ENCODE measurements at regions not wholly inside any gene's neighbourhood (a gene's known extent, or its start where the extent isn't known, plus 50 kb on each side); places are given as distances from the start of the nearest gene placed in this dataset.

- no peak overlapping the region for H3K27ac ChIP-seq
- no peaks in the 10 kb centered on the region for H3F3A ChIP-seq (ENCODE audit: insufficient read depth, low read depth)
- H3K27me3 ChIP-seq (ENCODE audit: insufficient read depth, low read depth) = no peaks in the 10 kb centered on the region
- ChIA-PET POLR2A (ENCODE audit: unreplicated experiment) (no interaction called here), CTCF (interaction anchor here (0.6 kb wide), 1 partner anchor 86 kb away, joined by 5 read pairs; no protein-coding TSS in a partner anchor)
- no peak for DNase-seq
- H3K79me2 ChIP-seq (ENCODE audit: low read depth) = no peaks in the 10 kb centered on the region
- H3K4me3 ChIP-seq = no peak overlapping the region
- no peak overlapping the region for H3K4me2 ChIP-seq
- no peaks in the 10 kb centered on the region for H3K9me3 ChIP-seq (ENCODE audit: insufficient read depth, low read depth)
- H3K36me3 ChIP-seq (ENCODE audit: low read depth) = no peaks in the 10 kb centered on the region
- no peak overlapping the region for H2AFZ ChIP-seq
- intact Hi-C loops (cut with micrococcal nuclease; ENCODE audit: unreplicated experiment) = no loop called here
- BruUV-seq (replicated peaks) = no TSS peak
- 0 out of 2 replicates have a peak, but pooled peaks cover 26% of the 10 kb centered on the region for H4K20me1 ChIP-seq (ENCODE audit: insufficient read depth)
- TF ChIP-seq EZH2 (IDR thresholded peaks at IDR 0.05; ENCODE audit: low read depth) = no peak
- no peak for TF ChIP-seq CTCF (conservative IDR thresholded peaks at IDR 0.05)
- H3K9me2 ChIP-seq (ENCODE audit: insufficient read depth) = no peaks in the 10 kb centered on the region
- H3K4me1 ChIP-seq (replicated peaks; ENCODE audit: insufficient read depth) = no peaks in the 10 kb centered on the region
These were observed 141.9 kb downstream of the CTTN start for GRCh38 chr11:70540196-70540595.

- Histone ChIP-seq H3K27ac (no peak overlapping the region), H2AFZ (no peak overlapping the region), H3F3A (ENCODE audit: insufficient read depth, low read depth) (no peaks in the 10 kb centered on the region), H3K4me3 (no peak overlapping the region), H3K9me3 (ENCODE audit: insufficient read depth, low read depth) (no peaks in the 10 kb centered on the region), H3K27me3 (ENCODE audit: insufficient read depth, low read depth) (no peaks in the 10 kb centered on the region), H3K36me3 (ENCODE audit: low read depth) (no peaks in the 10 kb centered on the region), H3K4me2 (no peak overlapping the region), H4K20me1 (ENCODE audit: insufficient read depth) (0 out of 2 replicates have a peak, but pooled peaks cover 31% of the 10 kb centered on the region), H3K4me1 (replicated peaks; ENCODE audit: insufficient read depth) (no peaks in the 10 kb centered on the region), H3K9me2 (ENCODE audit: insufficient read depth) (no peaks in the 10 kb centered on the region), H3K79me2 (ENCODE audit: low read depth) (no peaks in the 10 kb centered on the region)
- ChIA-PET POLR2A (ENCODE audit: unreplicated experiment) (no interaction called here), CTCF (no interaction called here)
- BruUV-seq (replicated peaks) = no TSS peak
- no peak for DNase-seq
- intact Hi-C loops (cut with micrococcal nuclease; ENCODE audit: unreplicated experiment) = no loop called here
- TF ChIP-seq CTCF (conservative IDR thresholded peaks at IDR 0.05) = no peak
- TF ChIP-seq EZH2 (IDR thresholded peaks at IDR 0.05; ENCODE audit: low read depth) = no peak
These were observed 142.8 kb downstream of the CTTN start for GRCh38 chr11:70541176-70541575.

GRCh38 chr11:70541699-70542098 is 143.4 kb downstream of the CTTN start:
- Histone ChIP-seq H3K4me2 (no peak overlapping the region), H4K20me1 (ENCODE audit: insufficient read depth) (0 out of 2 replicates have a peak, but pooled peaks cover 31% of the 10 kb centered on the region), H2AFZ (no peak overlapping the region), H3K27ac (no peak overlapping the region), H3K36me3 (ENCODE audit: low read depth) (no peaks in the 10 kb centered on the region), H3K79me2 (ENCODE audit: low read depth) (no peaks in the 10 kb centered on the region), H3K4me1 (replicated peaks; ENCODE audit: insufficient read depth) (no peaks in the 10 kb centered on the region), H3K4me3 (no peak overlapping the region), H3K27me3 (ENCODE audit: insufficient read depth, low read depth) (no peaks in the 10 kb centered on the region), H3K9me2 (ENCODE audit: insufficient read depth) (no peaks in the 10 kb centered on the region), H3F3A (ENCODE audit: insufficient read depth, low read depth) (no peaks in the 10 kb centered on the region), H3K9me3 (ENCODE audit: insufficient read depth, low read depth) (no peaks in the 10 kb centered on the region)
- intact Hi-C loops (cut with micrococcal nuclease; ENCODE audit: unreplicated experiment) = no loop called here
- no peak for DNase-seq
- no TSS peak for BruUV-seq (replicated peaks)
- ChIA-PET POLR2A (ENCODE audit: unreplicated experiment) (no interaction called here), CTCF (no interaction called here)
- no peak for TF ChIP-seq CTCF (conservative IDR thresholded peaks at IDR 0.05)
- TF ChIP-seq EZH2 (IDR thresholded peaks at IDR 0.05; ENCODE audit: low read depth) = no peak
